ENCODE measurements at regions not wholly inside any gene's neighbourhood (a gene's known extent, or its start where the extent isn't known, plus 50 kb on each side); places are given as distances from the start of the nearest gene placed in this dataset.
"Not testable (repeated sequence)": the region's sequence is repeated elsewhere in the genome, so short reads cannot be mapped to it uniquely, and the experiment has no call there.

- DNase-seq (ENCODE audit: low spot score), result no peak
Observed at GRCh38 chr10:63920926-63921325, 399.7 kb downstream of the REEP3 start.

- DNase-seq (ENCODE audit: low spot score), result no peak
Observed at GRCh38 chr10:63921908-63922467, 400.8 kb downstream of the REEP3 start.

- DNase-seq (ENCODE audit: low spot score), result no peak
Observed at GRCh38 chr10:63922468-63923284, 401.5 kb downstream of the REEP3 start.

GRCh38 chr10:63929831-63930467, 408.7 kb downstream of the REEP3 start:
- no peak for DNase-seq (ENCODE audit: low spot score)

- DNase-seq (ENCODE audit: low spot score), result no peak
Observed at GRCh38 chr10:63930584-63930983, 409.4 kb downstream of the REEP3 start.

DNA sequence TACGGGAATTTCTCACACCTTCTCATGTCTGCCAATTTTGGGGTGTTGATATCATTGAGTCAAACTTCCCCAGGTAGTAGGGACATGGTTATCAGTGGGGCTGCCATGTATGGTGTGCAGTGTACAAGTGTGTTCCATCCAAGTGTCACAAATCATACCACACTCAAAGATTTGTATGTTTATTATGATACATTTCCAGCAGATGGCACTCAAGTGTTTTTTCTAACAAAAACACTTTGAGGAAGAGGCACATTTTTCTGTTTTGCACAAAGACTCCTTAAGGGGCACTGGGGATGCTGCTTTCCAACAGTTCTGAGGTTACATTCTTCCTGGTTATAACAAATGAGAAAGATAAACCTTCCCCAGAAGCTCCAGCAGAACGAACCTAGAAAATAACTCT, 414.5 kb downstream of the REEP3 start:
- peak; percentile 1 for DNase-seq (ENCODE audit: low spot score)

GRCh38 chr10:63940277-63940922, 419.2 kb downstream of the REEP3 start:
- DNase-seq (ENCODE audit: low spot score), result no peak

DNA sequence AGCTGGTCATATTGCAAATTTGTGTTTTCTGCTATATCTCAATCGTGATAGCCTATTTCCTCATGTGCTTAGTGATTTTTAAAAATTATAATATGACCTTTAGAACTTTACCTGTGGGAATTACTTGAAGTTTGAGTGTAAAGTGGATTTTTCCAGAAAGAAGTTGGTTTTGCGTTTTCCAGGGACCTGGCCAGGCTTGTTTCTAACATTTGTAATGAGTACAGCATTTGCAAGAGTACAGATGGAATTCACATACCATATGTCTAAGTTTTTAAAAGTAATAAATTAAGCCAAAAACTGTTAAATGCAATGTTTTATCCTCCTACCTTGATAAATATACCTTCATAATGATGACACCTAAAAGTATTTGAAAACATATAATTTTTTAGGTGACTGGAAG, 443.2 kb downstream of the REEP3 start:
- DNase-seq (ENCODE audit: low spot score), result no peak

- DNase-seq (ENCODE audit: low spot score), result no peak
Observed at GRCh38 chr10:63965846-63966245, 444.6 kb downstream of the REEP3 start.

DNA sequence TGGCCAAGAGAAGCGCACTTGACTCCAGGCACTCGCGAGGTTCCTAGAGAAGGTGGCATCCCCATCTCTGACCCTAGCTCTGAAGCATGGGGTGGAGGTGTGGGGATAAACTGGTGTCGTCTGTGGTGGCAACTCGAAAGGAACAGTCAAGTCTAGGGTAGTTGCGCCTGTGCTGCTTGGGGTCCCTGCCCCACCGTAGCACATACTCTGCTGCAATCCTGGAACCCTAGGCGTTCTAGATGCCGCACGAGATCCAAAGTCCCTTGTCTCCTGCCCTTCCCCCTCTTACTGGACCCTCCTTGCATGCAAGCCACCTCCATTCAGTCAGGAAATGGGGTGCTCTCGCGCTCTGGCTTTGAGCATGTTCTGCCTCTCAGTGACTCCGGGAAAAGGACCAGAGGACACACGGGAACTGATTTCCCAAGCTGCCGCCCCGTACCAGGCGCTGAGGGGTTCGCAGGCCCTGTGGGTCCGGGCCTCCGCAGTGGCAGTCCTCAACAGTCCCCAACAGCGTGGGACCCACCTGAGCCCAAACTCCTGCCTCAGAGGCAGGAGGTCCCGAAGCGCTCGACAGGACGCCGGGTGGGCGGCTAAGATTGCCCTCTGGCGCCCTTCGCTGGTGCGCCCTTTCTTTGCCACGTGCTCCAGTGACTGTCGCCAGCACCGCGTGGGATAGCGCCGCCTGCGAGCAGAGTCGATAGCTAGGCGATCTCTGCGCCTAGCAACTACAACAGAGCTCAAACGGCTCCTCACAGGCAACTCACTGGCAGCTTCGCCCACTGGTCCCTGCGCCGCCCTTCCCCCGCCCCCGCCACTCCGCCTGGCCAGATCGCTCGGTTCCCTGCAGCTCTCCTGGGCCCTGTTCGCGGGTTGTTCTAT, 452.0 kb downstream of the REEP3 start:
- DNase-seq (ENCODE audit: low spot score), result no peak

DNA sequence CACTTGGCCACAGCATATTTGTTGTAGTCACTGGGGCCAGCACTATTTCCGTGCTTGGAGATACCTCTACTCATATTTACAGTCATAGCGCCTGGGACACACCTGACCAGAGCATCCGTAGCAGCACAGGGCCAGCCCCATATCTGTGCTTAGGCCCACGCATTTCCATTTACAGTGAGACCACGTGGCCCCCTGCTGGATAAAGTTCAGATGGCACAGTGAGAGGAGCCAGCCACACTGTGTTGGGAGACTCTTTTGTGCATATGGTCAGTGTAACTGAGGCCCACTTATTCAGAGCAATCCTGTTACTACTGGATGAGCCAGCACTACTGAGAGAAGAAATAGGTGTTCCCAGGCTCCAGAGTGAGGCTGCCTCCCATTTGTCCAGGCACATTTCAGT, 455.3 kb downstream of the REEP3 start:
- DNase-seq (ENCODE audit: low spot score), result peak; percentile 40

DNA sequence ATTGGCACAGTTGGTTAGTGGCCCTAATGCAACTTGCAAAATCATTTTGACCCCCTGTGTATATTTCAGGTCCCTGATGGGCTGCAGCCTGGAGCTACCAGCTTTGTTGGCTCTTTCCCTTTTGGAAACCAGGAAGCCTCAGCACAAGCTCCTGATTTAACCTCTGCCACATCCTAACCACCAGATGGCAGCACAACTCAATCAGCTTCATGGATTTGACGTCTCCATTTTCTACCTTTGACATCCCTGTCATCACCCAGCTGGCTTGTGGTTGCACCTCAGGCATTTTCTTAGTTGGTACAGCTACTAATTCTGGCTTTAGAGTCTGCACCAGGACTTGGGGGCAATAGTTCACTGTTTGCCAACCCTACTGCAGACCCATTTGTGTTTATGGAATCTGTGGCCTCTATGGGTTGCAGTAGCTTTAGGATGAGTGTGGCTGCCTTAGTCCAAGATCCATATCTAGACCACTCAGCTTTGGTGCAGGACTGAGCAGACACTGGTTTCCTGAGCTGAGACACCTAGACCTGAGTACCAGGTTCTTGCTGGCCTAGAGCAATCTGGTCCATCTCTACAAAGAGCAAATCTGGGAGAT, 456.2 kb downstream of the REEP3 start:
- peak; percentile 51 for DNase-seq (ENCODE audit: low spot score)

- not testable (repeated sequence) for DNase-seq (ENCODE audit: low spot score)
Observed at GRCh38 chr10:63980870-63981269, 459.7 kb downstream of the REEP3 start.

GRCh38 chr10:63984061-63984460, 462.9 kb downstream of the REEP3 start:
- DNase-seq (ENCODE audit: low spot score), result not testable (repeated sequence)

DNA sequence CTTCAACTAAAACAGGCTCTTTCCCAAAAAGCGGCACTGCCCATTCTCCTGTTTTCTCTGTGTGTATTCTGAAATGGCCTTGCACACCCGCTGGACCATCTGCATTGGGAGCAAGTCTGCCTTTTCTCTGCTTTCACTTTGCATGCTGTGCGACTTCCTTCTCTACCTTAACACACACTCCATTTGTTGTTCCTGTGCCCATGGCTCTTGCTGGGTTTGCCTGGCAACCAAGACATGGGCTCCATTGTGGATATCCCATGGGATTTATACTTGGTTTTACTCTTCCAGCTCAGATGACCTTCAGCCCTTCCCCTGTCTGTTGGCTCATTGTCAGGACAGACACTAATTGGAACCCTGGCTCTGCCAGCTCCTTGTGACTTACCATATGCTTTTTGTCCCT, 465.3 kb downstream of the REEP3 start:
- DNase-seq (ENCODE audit: low spot score), result no peak

DNA sequence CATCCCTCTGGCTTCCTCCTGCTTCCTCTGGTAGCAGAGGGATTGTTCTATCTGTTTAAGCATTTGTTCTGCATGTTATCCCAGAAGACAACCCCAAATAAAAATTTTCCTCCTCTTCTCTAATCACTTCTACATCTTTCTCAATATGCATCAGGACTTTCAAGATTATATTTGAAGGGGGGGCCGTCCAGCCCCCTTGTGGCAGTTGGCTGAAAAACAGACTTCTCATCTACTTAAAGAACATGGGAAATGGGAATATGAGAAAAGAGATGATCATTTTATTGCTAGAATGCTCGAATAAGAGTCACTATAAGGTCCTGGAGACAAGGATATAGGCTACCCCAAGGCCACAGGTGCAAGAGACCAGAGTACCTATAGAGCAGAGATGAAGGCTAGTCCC, 466.0 kb downstream of the REEP3 start:
- no peak for DNase-seq (ENCODE audit: low spot score)

DNA sequence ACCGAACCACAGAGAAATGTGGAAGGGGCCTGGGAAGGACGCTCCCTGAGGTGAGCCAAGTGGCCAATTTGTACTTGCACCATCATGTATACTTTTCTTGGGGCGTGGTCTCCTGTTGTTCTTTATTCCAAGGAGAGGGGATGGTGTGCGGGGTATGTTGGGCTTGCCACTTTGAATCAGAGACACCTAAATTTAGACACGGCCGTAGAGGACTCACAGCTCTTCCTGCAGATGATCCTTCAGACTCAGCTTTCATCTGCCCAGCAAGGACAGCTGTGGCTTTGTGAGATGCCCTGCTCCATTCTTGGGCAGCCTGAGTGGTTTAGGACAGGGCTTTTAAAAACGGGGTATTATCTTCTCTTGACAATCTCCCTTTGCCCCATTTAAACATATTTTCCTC, 473.2 kb downstream of the REEP3 start:
- DNase-seq (ENCODE audit: low spot score), result no peak

DNA sequence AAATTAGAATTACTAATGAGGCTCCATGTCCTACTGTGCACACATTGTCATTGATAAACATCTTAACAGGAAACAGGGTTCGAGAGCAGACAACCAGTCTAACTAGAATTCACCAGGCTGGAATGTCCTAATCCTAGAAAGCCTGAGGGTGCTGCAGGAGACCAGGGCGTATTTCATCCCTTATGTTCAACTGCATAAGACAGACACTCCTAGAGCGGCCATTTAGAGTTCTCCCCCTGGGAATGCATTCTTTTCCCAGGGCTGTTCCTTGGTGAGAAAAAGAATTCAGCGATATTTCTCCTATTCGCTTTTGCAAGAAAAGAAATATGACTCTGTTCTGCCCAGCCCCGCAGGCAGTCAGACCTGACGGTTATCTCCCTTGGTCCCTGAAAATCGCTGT, 486.0 kb downstream of the REEP3 start:
- DNase-seq (ENCODE audit: low spot score), result no peak

GRCh38 chr10:64010711-64011110, 489.5 kb downstream of the REEP3 start:
- DNase-seq (ENCODE audit: low spot score), result no peak

- DNase-seq (ENCODE audit: low spot score), result no peak
Observed at GRCh38 chr10:64011912-64012714, 490.9 kb downstream of the REEP3 start.

- no peak for DNase-seq (ENCODE audit: low spot score)
Observed at GRCh38 chr10:64014281-64014680, 493.1 kb downstream of the REEP3 start.
